HFFc6 (cell line): ENCODE measurements at regions not wholly inside any gene's neighbourhood (a gene's known extent, or its start where the extent isn't known, plus 50 kb on each side); places are given as distances from the start of the nearest gene placed in this dataset.

Experiments
- DNase-seq: peaks from one replicate; pipeline ENCODE4 v3.0.0-alpha.2; 2018
- H3K27ac Mint-ChIP-seq: 2 replicates; pipeline ENCODE4 v1.8.0; 2020; ENCODE audit warnings: mild to moderate bottlenecking, mixed read lengths
- H3K27me3 Mint-ChIP-seq: 2 replicates; pipeline ENCODE4 v1.8.0; 2021; ENCODE audit warnings: mild to moderate bottlenecking, moderate library complexity, mixed read lengths; ENCODE audit not compliant: insufficient read depth
- H3K36me3 Mint-ChIP-seq: 2 replicates; pipeline ENCODE4 v1.8.0; 2021; ENCODE audit warnings: low read depth, mixed read lengths
- H3K4me1 Mint-ChIP-seq: 2 replicates; pipeline ENCODE4 v1.8.0; 2020; ENCODE audit warnings: low read depth, mixed read lengths
- H3K4me3 Mint-ChIP-seq: 2 replicates; pipeline ENCODE4 v1.8.0; 2020; ENCODE audit warnings: mild to moderate bottlenecking, moderate library complexity, mixed read lengths
- H3K9me3 Mint-ChIP-seq: 2 replicates; pipeline ENCODE4 v1.8.0; 2020; ENCODE audit warnings: mild to moderate bottlenecking, mixed read lengths
- CTCF ChIP-seq: fragments of 200-600 bp; sonication (generic); IDR thresholded peaks from 2 replicates; pipeline ENCODE4 v1.5.0; 2021; ENCODE audit warnings: antibody characterized with exemption, mild to moderate bottlenecking

GRCh38 chr10:130952086-130952485, 359.4 kb downstream of the TCERG1L start:
- no peak overlapping the region for H3K27ac Mint-ChIP-seq
- no peak overlapping the region for H3K4me3 Mint-ChIP-seq
- TF ChIP-seq CTCF: no peak
- no peaks in the 10 kb centered on the region; the same call in 1 of the 2 replicates for H3K36me3 Mint-ChIP-seq
- no peak for DNase-seq
- H3K4me1 Mint-ChIP-seq: no peaks in the 10 kb centered on the region
- H3K27me3 Mint-ChIP-seq: peaks cover 1% of the 10 kb centered on the region
- H3K9me3 Mint-ChIP-seq: peaks cover 69% of the 10 kb centered on the region

GRCh38 chr10:130954326-130954905, 357.1 kb downstream of the TCERG1L start:
- Mint-ChIP-seq H3K36me3 (no peaks in the 10 kb centered on the region; the same call in 1 of the 2 replicates), H3K9me3 (peaks cover 65% of the 10 kb centered on the region), H3K27me3 (peaks cover 1% of the 10 kb centered on the region), H3K27ac (no peak overlapping the region), H3K4me3 (no peak overlapping the region), H3K4me1 (no peaks in the 10 kb centered on the region)
- no peak for TF ChIP-seq CTCF
- no peak for DNase-seq

- no peaks in the 10 kb centered on the region for H3K36me3 Mint-ChIP-seq
- H3K4me3 Mint-ChIP-seq: no peak overlapping the region
- no peaks in the 10 kb centered on the region for H3K27me3 Mint-ChIP-seq
- no peak for DNase-seq
- H3K27ac Mint-ChIP-seq: no peak overlapping the region
- H3K9me3 Mint-ChIP-seq: peaks cover 65% of the 10 kb centered on the region
- TF ChIP-seq CTCF: no peak
- H3K4me1 Mint-ChIP-seq: no peaks in the 10 kb centered on the region
These were observed 355.3 kb downstream of the TCERG1L start for GRCh38 chr10:130956251-130956650.

GRCh38 chr10:130957423-130957822, 354.1 kb downstream of the TCERG1L start:
- Mint-ChIP-seq H3K27me3 (no peaks in the 10 kb centered on the region; the same call in 1 of the 2 replicates), H3K27ac (no peak overlapping the region), H3K9me3 (peaks cover 70% of the 10 kb centered on the region), H3K36me3 (no peaks in the 10 kb centered on the region), H3K4me1 (no peaks in the 10 kb centered on the region), H3K4me3 (no peak overlapping the region)
- no peak for TF ChIP-seq CTCF
- DNase-seq: no peak

- TF ChIP-seq CTCF: no peak
- H3K4me1 Mint-ChIP-seq: no peaks in the 10 kb centered on the region
- H3K27me3 Mint-ChIP-seq: no peaks in the 10 kb centered on the region; the same call in 1 of the 2 replicates
- no peak for DNase-seq
- no peaks in the 10 kb centered on the region for H3K36me3 Mint-ChIP-seq
- H3K27ac Mint-ChIP-seq: no peak overlapping the region
- no peak overlapping the region for H3K4me3 Mint-ChIP-seq
- peaks cover 66% of the 10 kb centered on the region for H3K9me3 Mint-ChIP-seq
These were observed 353.5 kb downstream of the TCERG1L start for GRCh38 chr10:130958003-130958402.
